ENCODE measurements at regions not wholly inside any gene's neighbourhood (a gene's known extent, or its start where the extent isn't known, plus 50 kb on each side); places are given as distances from the start of the nearest gene placed in this dataset.

- Histone ChIP-seq H4K5ac (ENCODE audit: insufficient read length, low read depth, low read length) (no peak overlapping the region), H4K8ac (replicated peaks; ENCODE audit: insufficient read length, low read depth, low read length) (no peak overlapping the region), H3K9me3 (ENCODE audit: control insufficient read depth, low read depth, low read length) (no peaks in the 10 kb centered on the region), H4K20me1 (ENCODE audit: control insufficient read depth, insufficient read depth, insufficient read length) (no peaks in the 10 kb centered on the region), H3K14ac (ENCODE audit: insufficient read depth, low read length) (no peak overlapping the region), H2BK15ac (ENCODE audit: low read depth, low read length) (no peak overlapping the region), H3K18ac (ENCODE audit: insufficient read length, low read depth, low read length) (no peak overlapping the region), H2BK5ac (ENCODE audit: insufficient read length, low read length) (no peak overlapping the region), H2AFZ (ENCODE audit: low read length) (no peak overlapping the region), H3K27me3 (ENCODE audit: insufficient read depth, low read length) (no peaks in the 10 kb centered on the region), H2AK5ac (ENCODE audit: insufficient read length, low read length) (no peak overlapping the region), H3K79me2 (ENCODE audit: insufficient read depth, low read length) (no peaks in the 10 kb centered on the region), H3K79me1 (ENCODE audit: insufficient read depth, low read depth, low read length, poor library complexity, severe bottlenecking) (no peaks in the 10 kb centered on the region), H4K91ac (ENCODE audit: insufficient read length, low read depth, low read length) (no peak overlapping the region), H3K4me2 (ENCODE audit: insufficient read depth, insufficient read length, low read length) (no peak overlapping the region), H3K4me1 (ENCODE audit: insufficient read depth, low read length) (no peaks in the 10 kb centered on the region), H3T11ph (ENCODE audit: low read length) (no peak overlapping the region), H2BK120ac (ENCODE audit: low read depth, low read length, poor library complexity, severe bottlenecking) (no peak overlapping the region), H3K4ac (ENCODE audit: low read depth, low read length) (no peak overlapping the region), H3K27ac (ENCODE audit: insufficient read length, low read depth, low read length) (no peak overlapping the region), H3K23ac (ENCODE audit: insufficient read length, low read depth, low read length) (no peak overlapping the region), H2BK12ac (ENCODE audit: insufficient read length, low read depth, low read length) (no peak overlapping the region), H3K56ac (ENCODE audit: insufficient read length, low read depth, low read length) (no peak overlapping the region), H3K9ac (ENCODE audit: extremely low read depth, insufficient read length, low read length) (no peak overlapping the region), H3K23me2 (ENCODE audit: insufficient read length, low read depth, low read length, poor library complexity, severe bottlenecking) (no peaks in the 10 kb centered on the region), H2BK20ac (ENCODE audit: low read depth, low read length, poor library complexity, severe bottlenecking) (no peak overlapping the region)
- no peak overlapping the region; a peak in 1 of 7 replicates for H3K27ac Mint-ChIP-seq
- no peaks in the 10 kb centered on the region for H3K4me1 Mint-ChIP-seq
- H3K27me3 Mint-ChIP-seq (ENCODE audit: low read depth) = peaks cover 35% of the 10 kb centered on the region
- no peak overlapping the region for H3K4me3 Mint-ChIP-seq
- H3K36me3 Mint-ChIP-seq (ENCODE audit: insufficient read depth in 1 of 3, low read depth in 3 of 3) = no peaks in the 10 kb centered on the region; a peak in 1 of 7 replicates
- no peaks in the 10 kb centered on the region; a peak in 1 of 5 replicates for H3K9me3 Mint-ChIP-seq
- TF ChIP-seq CTCF (conservative IDR thresholded peaks at IDR 0.05) = no peak
- peak; percentile 12 for DNase-seq
- WGBS (ENCODE audit: extremely low coverage, insufficient read length, low lambda C conversion rate) = no CpG with 5 or more reads among the region's 6 CpGs
Measured at GRCh38 chr11:134486704-134487103, 74.7 kb upstream of the B3GAT1 start.
